Liver (tissue), 3 donors: ENCODE measurements at regions not wholly inside any gene's neighbourhood (a gene's known extent, or its start where the extent isn't known, plus 50 kb on each side); places are given as distances from the start of the nearest gene placed in this dataset.

Source experiments
- EGR1 ChIP-seq, 2 donors: IDR thresholded peaks; 2 replicates each; pipeline ENCODE4 v1.6.1; 2016 to 2018; ENCODE audit warnings: antibody characterized with exemption in 2 of 2, low read depth in 2 of 2
- FOXA1 ChIP-seq: IDR thresholded peaks from 2 replicates; pipeline ENCODE4 v1.6.1; 2016; ENCODE audit warnings: antibody characterized with exemption
- JUND ChIP-seq, 2 donors: IDR thresholded peaks; 2 replicates each; pipeline ENCODE4 v1.6.1; 2016; ENCODE audit warnings: antibody characterized with exemption in 2 of 2
- NR2F2 ChIP-seq: IDR thresholded peaks from 2 replicates; pipeline ENCODE4 v1.6.1; 2016; ENCODE audit warnings: antibody characterized with exemption
- RAD21 ChIP-seq, 2 donors: IDR thresholded peaks; 2 replicates each; pipeline ENCODE4 v1.6.1; 2016; ENCODE audit warnings: antibody characterized with exemption in 2 of 2, mild to moderate bottlenecking in 2 of 2
- RXRA ChIP-seq, 2 donors: IDR thresholded peaks; 2 replicates each; pipeline ENCODE4 v1.6.1; 2017 to 2018; ENCODE audit warnings: antibody characterized with exemption in 2 of 2, mild to moderate bottlenecking in 1 of 2
- SP1 ChIP-seq: IDR thresholded peaks from 2 replicates; pipeline ENCODE4 v1.6.1; 2018; ENCODE audit warnings: antibody characterized with exemption, mild to moderate bottlenecking
- TAF1 ChIP-seq: conservative IDR thresholded peaks from 2 replicates; pipeline ENCODE4 v1.6.1; 2016; ENCODE audit warnings: antibody characterized with exemption, mild to moderate bottlenecking
- TF ChIP-seq, protein P1 (sequence below): fragments of 150-350 bp; IDR thresholded peaks from 2 replicates; pipeline ENCODE4 v1.5.1; 2017; ENCODE audit warnings: improper control_type of control experiment, low read depth, low read length; ENCODE audit not compliant: missing input control
- TF ChIP-seq, protein P2 (sequence below): IDR thresholded peaks from 2 replicates; pipeline ENCODE4 v1.6.1; 2016; ENCODE audit warnings: antibody characterized with exemption, mild to moderate bottlenecking
- TF ChIP-seq, protein P3 (sequence below): IDR thresholded peaks from 2 replicates; pipeline ENCODE4 v1.6.1; 2016; ENCODE audit warnings: antibody characterized with exemption
- TF ChIP-seq, protein P4 (sequence below): IDR thresholded peaks from 2 replicates; pipeline ENCODE4 v1.6.1; 2016; ENCODE audit warnings: antibody characterized with exemption
- TF ChIP-seq, protein P5 (sequence below): IDR thresholded peaks from 2 replicates; pipeline ENCODE4 v1.6.1; 2016; ENCODE audit warnings: antibody characterized with exemption
- donor health status: healthy.
- donor health status: healthy.

DNA sequence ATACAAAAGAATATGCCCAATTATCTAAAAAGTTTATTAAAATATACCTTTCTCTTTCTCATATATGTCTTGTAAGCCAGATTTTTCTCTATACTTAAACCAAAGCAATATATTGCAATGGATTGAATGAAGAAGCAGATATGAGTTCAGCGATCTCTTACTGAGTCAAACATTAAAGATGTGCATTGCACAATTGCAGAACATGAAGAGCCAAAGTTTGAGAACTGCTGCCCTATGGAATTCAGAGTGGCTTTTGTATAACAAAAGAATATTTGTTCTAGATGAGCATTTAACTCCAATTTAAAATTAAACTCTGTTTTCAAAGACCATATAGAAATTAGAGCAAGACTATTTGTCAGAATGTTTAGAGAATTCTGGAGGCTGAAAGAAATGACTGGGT lies 519.0 kb upstream of the DAB2 start:
- TF ChIP-seq TAF1 (no peak), RAD21 (IDR thresholded peaks at IDR 0.05) (no peak), EGR1 (IDR thresholded peaks at IDR 0.05; ENCODE audit: low read depth in 2 of 2) (no peak), NR2F2 (no peak), JUND (IDR thresholded peaks at IDR 0.05) (no peak), FOXA1 (no peak), SP1 (no peak), RXRA (IDR thresholded peaks at IDR 0.05) (no peak)
- TF ChIP-seq, protein P1, sequence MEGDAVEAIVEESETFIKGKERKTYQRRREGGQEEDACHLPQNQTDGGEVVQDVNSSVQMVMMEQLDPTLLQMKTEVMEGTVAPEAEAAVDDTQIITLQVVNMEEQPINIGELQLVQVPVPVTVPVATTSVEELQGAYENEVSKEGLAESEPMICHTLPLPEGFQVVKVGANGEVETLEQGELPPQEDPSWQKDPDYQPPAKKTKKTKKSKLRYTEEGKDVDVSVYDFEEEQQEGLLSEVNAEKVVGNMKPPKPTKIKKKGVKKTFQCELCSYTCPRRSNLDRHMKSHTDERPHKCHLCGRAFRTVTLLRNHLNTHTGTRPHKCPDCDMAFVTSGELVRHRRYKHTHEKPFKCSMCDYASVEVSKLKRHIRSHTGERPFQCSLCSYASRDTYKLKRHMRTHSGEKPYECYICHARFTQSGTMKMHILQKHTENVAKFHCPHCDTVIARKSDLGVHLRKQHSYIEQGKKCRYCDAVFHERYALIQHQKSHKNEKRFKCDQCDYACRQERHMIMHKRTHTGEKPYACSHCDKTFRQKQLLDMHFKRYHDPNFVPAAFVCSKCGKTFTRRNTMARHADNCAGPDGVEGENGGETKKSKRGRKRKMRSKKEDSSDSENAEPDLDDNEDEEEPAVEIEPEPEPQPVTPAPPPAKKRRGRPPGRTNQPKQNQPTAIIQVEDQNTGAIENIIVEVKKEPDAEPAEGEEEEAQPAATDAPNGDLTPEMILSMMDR: no peak
- TF ChIP-seq, protein P2, sequence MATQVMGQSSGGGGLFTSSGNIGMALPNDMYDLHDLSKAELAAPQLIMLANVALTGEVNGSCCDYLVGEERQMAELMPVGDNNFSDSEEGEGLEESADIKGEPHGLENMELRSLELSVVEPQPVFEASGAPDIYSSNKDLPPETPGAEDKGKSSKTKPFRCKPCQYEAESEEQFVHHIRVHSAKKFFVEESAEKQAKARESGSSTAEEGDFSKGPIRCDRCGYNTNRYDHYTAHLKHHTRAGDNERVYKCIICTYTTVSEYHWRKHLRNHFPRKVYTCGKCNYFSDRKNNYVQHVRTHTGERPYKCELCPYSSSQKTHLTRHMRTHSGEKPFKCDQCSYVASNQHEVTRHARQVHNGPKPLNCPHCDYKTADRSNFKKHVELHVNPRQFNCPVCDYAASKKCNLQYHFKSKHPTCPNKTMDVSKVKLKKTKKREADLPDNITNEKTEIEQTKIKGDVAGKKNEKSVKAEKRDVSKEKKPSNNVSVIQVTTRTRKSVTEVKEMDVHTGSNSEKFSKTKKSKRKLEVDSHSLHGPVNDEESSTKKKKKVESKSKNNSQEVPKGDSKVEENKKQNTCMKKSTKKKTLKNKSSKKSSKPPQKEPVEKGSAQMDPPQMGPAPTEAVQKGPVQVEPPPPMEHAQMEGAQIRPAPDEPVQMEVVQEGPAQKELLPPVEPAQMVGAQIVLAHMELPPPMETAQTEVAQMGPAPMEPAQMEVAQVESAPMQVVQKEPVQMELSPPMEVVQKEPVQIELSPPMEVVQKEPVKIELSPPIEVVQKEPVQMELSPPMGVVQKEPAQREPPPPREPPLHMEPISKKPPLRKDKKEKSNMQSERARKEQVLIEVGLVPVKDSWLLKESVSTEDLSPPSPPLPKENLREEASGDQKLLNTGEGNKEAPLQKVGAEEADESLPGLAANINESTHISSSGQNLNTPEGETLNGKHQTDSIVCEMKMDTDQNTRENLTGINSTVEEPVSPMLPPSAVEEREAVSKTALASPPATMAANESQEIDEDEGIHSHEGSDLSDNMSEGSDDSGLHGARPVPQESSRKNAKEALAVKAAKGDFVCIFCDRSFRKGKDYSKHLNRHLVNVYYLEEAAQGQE: no peak
- TF ChIP-seq, protein P3, sequence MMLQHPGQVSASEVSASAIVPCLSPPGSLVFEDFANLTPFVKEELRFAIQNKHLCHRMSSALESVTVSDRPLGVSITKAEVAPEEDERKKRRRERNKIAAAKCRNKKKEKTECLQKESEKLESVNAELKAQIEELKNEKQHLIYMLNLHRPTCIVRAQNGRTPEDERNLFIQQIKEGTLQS: no peak
- TF ChIP-seq, protein P4, sequence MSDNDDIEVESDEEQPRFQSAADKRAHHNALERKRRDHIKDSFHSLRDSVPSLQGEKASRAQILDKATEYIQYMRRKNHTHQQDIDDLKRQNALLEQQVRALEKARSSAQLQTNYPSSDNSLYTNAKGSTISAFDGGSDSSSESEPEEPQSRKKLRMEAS: no peak
- TF ChIP-seq, protein P5, sequence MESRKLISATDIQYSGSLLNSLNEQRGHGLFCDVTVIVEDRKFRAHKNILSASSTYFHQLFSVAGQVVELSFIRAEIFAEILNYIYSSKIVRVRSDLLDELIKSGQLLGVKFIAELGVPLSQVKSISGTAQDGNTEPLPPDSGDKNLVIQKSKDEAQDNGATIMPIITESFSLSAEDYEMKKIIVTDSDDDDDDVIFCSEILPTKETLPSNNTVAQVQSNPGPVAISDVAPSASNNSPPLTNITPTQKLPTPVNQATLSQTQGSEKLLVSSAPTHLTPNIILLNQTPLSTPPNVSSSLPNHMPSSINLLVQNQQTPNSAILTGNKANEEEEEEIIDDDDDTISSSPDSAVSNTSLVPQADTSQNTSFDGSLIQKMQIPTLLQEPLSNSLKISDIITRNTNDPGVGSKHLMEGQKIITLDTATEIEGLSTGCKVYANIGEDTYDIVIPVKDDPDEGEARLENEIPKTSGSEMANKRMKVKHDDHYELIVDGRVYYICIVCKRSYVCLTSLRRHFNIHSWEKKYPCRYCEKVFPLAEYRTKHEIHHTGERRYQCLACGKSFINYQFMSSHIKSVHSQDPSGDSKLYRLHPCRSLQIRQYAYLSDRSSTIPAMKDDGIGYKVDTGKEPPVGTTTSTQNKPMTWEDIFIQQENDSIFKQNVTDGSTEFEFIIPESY: no peak
